Kidney (tissue), 13 donors: ENCODE measurements at regions not wholly inside any gene's neighbourhood (a gene's known extent, or its start where the extent isn't known, plus 50 kb on each side); places are given as distances from the start of the nearest gene placed in this dataset.
"Not testable (repeated sequence)": the region's sequence is repeated elsewhere in the genome, so short reads cannot be mapped to it uniquely, and the experiment has no call there.

ENCODE experiments used
- DNase-seq, 5 donors: peaks; one replicate each; pipeline ENCODE4 v3.0.0-alpha.2; 2013 to 2020
- FAIRE-seq: peaks from 2 replicates; lab custom pipeline; 2012; peaks lifted over from hg19 to GRCh38; lab: Jason Lieb, UNC
- H3K27ac ChIP-seq, 2 donors: one replicate each; pipeline ENCODE4 v1.7.0; 2013; ENCODE audit warnings: low read depth in 2 of 2, low read length in 2 of 2, inconsistent platforms in 1 of 2
- H3K27me3 ChIP-seq: one replicate; pipeline ENCODE4 v1.7.1; 2013; ENCODE audit warnings: low read length, inconsistent platforms; ENCODE audit not compliant: control insufficient read depth, insufficient read depth
- H3K36me3 ChIP-seq, 3 donors: one replicate each; pipeline versions ENCODE4 v1.7.0 to v1.7.1; 2013; ENCODE audit warnings: low read length in 3 of 3, control low read depth in 1 of 3, inconsistent platforms in 1 of 3; ENCODE audit not compliant: insufficient read depth in 3 of 3, control insufficient read depth in 2 of 3
- H3K4me1 ChIP-seq, 3 donors: one replicate each; pipeline versions ENCODE4 v1.7.0 to v1.7.1; 2013; ENCODE audit warnings: low read length in 3 of 3, inconsistent platforms in 1 of 3, low read depth in 1 of 3; ENCODE audit not compliant: control insufficient read depth in 2 of 3, insufficient read depth in 2 of 3
- H3K4me3 ChIP-seq, 3 donors: one replicate each; pipeline versions ENCODE4 v1.7.0 to v1.8.1; 2013; ENCODE audit warnings: low read length in 3 of 3, control low read depth in 1 of 3, inconsistent platforms in 1 of 3
- H3K9ac ChIP-seq, 3 donors: one replicate each; pipeline versions ENCODE4 v1.7.0 to v1.7.1; 2013; ENCODE audit warnings: low read length in 3 of 3, control low read depth in 1 of 3, inconsistent platforms in 1 of 3
- H3K9me3 ChIP-seq, 3 donors: one replicate each; pipeline versions ENCODE4 v1.7.0 to v1.7.1; 2013; ENCODE audit warnings: low read length in 3 of 3, control low read depth in 1 of 3, inconsistent platforms in 1 of 3; ENCODE audit not compliant: control insufficient read depth in 2 of 3, insufficient read depth in 1 of 3
- intact Hi-C: fragments of 100-400 bp; cut with DNase I; formaldehyde crosslinking; loops from one replicate; pipeline ENCODE4 v1.11.1; 2022
- TF ChIP-seq, protein P1 (sequence below): IDR thresholded peaks from 3 replicates; pipeline ENCODE4 v1.5.1; 2012; ENCODE audit warnings: mild to moderate bottlenecking, moderate library complexity, borderline replicate concordance; ENCODE audit not compliant: insufficient read depth; ENCODE audit errors: extremely low read depth
- donor health status: control.
- donor health status: control.
- donor health status: control.
- donor health status: control.
- donor health status: control.
- donor health status: DM: yes; HTN: yes; CAD: no.
- donor health status: Normal renal cell carcinoma (clear cell type).

DNA sequence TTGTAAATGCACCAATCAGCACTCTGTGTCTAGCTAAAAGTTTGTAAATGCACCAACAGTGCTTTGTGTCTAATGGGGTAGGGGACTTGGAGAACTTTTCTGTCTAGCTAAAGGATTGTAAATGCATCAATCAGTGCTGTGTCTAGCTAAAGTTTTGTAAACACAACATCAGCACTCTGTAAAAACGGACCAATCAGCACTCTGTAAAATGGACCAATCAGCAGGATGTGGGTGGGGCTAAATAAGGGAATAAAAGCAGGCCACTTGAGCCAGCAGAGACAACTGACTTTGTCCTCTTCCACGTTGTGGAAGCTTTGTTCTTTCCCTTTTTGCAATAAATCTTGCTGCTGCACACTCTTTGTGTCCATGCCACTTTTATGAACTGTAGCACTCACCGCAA is 346.3 kb downstream of the LMBRD1 start:
- H3K27ac ChIP-seq, H3K27me3 ChIP-seq, H3K9me3 ChIP-seq, H3K36me3 ChIP-seq, intact Hi-C loops, H3K4me3 ChIP-seq, H3K9ac ChIP-seq, H3K4me1 ChIP-seq, DNase-seq, FAIRE-seq: not testable (repeated sequence)

DNA sequence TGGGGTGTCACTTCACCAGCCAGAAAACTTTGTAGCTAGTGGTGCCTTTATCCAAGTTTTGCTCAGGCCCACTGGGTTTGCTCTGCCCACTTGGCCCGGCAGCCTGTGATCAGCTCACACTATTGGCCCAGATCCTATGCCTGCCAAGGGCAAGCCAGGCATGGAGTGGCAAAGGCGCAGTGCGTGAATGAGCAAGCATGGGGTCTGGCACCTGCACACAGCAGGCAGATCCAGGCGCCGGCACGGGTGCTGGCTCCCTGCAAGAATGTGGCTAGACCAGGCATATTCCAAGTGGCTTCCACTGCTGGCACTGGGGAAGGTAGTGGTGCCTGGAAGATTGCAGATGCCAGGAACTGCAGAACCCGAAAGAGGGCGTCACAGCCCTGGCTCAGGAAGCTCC is 346.9 kb downstream of the LMBRD1 start:
- DNase-seq (no peak), FAIRE-seq (no peak)
- intact Hi-C loops: no loop called here
- Histone ChIP-seq H3K9me3 (peaks cover 0 to 6% (median 0%) of the 10 kb centered on the region in 3 donors), H3K4me3 (no peak overlapping the region), H3K4me1 (no peaks in the 10 kb centered on the region), H3K9ac (no peak overlapping the region), H3K36me3 (no peaks in the 10 kb centered on the region), H3K27ac (no peak overlapping the region), H3K27me3 (no peaks in the 10 kb centered on the region)
- TF ChIP-seq, protein P1, sequence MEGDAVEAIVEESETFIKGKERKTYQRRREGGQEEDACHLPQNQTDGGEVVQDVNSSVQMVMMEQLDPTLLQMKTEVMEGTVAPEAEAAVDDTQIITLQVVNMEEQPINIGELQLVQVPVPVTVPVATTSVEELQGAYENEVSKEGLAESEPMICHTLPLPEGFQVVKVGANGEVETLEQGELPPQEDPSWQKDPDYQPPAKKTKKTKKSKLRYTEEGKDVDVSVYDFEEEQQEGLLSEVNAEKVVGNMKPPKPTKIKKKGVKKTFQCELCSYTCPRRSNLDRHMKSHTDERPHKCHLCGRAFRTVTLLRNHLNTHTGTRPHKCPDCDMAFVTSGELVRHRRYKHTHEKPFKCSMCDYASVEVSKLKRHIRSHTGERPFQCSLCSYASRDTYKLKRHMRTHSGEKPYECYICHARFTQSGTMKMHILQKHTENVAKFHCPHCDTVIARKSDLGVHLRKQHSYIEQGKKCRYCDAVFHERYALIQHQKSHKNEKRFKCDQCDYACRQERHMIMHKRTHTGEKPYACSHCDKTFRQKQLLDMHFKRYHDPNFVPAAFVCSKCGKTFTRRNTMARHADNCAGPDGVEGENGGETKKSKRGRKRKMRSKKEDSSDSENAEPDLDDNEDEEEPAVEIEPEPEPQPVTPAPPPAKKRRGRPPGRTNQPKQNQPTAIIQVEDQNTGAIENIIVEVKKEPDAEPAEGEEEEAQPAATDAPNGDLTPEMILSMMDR: no peak
